NB4 (cell line): ENCODE measurements at regions not wholly inside any gene's neighbourhood (a gene's known extent, or its start where the extent isn't known, plus 50 kb on each side); places are given as distances from the start of the nearest gene placed in this dataset.

ENCODE experiments used
- DNase-seq: peaks from one replicate; pipeline ENCODE4 v3.0.0; 2010; ENCODE audit warnings: low read depth
- H3K4me3 ChIP-seq: one replicate; pipeline ENCODE4 v1.5.1; 2011; ENCODE audit warnings: mild to moderate bottlenecking, low read depth, low read length, moderate library complexity
- CTCF ChIP-seq: IDR thresholded peaks from one replicate; pipeline ENCODE4 v1.5.1; 2012; ENCODE audit warnings: low read depth, low read length
- MAX ChIP-seq: IDR thresholded peaks from 2 replicates; pipeline ENCODE4 v1.6.1; 2011; ENCODE audit warnings: low read depth, low read length
- MYC ChIP-seq: IDR thresholded peaks from 2 replicates; pipeline ENCODE4 v1.6.1; 2011; ENCODE audit warnings: low read depth, low read length
- POLR2A ChIP-seq: IDR thresholded peaks from 2 replicates; pipeline ENCODE4 v1.6.1; 2011; ENCODE audit warnings: mild to moderate bottlenecking; ENCODE audit not compliant: insufficient read length; ENCODE audit errors: extremely low read depth

DNA sequence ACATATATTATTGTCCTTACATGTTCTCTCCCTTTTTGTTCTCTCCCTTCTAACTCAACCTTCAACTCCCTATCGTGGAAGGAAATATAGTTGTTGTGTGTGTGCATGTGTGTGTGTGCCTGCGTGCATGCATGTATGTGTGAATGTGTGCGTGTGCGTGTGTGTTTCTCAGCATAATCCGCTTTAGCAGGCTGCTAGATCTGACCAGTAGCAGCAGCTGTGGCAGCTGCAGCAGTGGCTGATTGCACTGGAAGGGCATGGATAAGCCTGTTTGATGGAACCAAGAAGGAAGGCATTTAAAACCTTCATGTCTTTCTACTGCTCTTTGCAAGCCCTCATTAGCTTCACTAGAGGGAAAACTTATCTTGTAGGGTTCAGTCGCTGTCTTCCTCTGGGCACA, 65.6 kb upstream of the IRF2BP2 start:
- H3K4me3 ChIP-seq: no peak overlapping the region
- no peak for DNase-seq
- TF ChIP-seq MAX (no peak), MYC (no peak), POLR2A (no peak), CTCF (no peak)

- no peak overlapping the region for H3K4me3 ChIP-seq
- DNase-seq: no peak
- TF ChIP-seq POLR2A (no peak), MYC (no peak), CTCF (no peak), MAX (no peak)
These were observed 65.0 kb upstream of the IRF2BP2 start for GRCh38 chr1:234675006-234675405.

DNA sequence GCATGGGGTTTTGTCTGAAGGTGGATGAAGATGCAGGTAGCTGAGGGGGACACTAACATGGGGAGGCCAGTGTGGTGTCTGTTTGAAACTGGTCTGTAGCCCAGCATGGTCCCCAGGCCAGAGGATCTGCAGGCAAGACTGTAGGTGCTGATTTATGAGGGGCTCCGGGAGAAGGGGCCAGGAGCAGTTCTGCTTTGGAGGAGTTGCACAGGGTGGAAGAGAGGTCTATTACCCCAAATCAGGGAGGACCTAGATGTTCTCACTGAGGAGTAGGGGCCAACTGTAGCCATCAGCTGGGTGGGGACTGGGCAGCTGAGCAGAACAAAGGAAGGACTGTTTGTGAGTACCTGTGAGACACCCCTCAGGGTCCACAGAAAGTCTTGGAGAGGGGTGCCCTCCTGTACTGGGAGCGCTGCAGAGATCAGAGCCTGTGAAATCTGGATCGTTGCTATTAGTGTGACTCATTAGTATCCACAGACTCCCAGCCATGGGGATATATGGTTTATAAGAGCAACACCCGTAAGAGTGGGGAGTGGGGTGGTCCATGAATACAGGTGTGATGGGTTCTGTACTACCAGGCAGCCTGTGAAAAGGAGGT, 64.3 kb upstream of the IRF2BP2 start:
- TF ChIP-seq MYC (no peak), POLR2A (no peak), CTCF (no peak), MAX (no peak)
- no peak for DNase-seq
- no peak overlapping the region for H3K4me3 ChIP-seq

DNA sequence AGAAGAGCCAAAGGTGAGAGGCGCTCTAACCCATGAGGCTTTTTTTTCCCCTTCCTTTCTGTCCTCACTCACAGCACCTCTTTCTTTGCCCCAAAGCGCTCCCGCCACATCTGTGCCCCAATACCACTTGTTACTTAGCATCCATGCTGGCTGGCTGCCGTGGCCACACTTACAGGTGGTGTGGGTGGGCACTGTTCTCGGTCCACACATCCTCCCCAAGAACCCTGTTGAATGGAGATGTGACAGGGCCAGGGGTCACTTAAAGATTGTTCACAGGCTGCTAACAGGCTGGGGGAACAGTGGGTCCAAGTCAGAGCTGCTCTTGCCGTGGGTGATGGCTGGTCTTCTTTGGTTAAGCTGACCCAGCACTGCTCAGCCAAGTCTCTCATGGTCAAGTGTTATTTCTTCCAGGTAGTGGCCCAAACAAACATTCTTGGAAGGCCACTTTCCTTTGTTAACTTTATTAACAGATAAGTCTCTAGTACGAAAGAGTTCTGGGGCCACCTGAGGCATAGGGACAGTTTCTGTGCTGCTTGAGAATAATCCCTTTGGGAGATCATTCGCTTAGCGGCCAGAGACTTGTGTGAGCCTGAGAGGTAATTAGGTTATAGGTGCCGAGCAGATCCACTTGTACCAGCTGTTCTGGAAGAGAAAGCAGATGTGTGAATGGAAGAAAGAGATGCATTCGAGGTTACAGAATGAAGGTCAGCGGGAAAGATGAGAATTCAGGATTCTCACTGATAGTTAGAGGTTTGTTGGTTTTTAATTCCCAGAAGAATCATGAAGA, 62.6 kb upstream of the IRF2BP2 start:
- no peak for DNase-seq
- no peak for TF ChIP-seq POLR2A
- no peak for TF ChIP-seq MYC
- no peak for TF ChIP-seq MAX
- TF ChIP-seq CTCF: no peak
- no peak overlapping the region for H3K4me3 ChIP-seq

- no peak overlapping the region for H3K4me3 ChIP-seq
- no peak for TF ChIP-seq MAX
- TF ChIP-seq CTCF: no peak
- TF ChIP-seq MYC: no peak
- no peak for TF ChIP-seq POLR2A
- no peak for DNase-seq
These were observed 61.1 kb upstream of the IRF2BP2 start for GRCh38 chr1:234670967-234671626.
